ENCODE measurements at regions not wholly inside any gene's neighbourhood (a gene's known extent, or its start where the extent isn't known, plus 50 kb on each side); places are given as distances from the start of the nearest gene placed in this dataset.
"Not testable (repeated sequence)": the region's sequence is repeated elsewhere in the genome, so short reads cannot be mapped to it uniquely, and the experiment has no call there.

GRCh38 chr2:217004656-217005055 is 144.8 kb upstream of the TNP1 start:
- no peak overlapping the region for H3K27ac Mint-ChIP-seq
- H3K36me3 Mint-ChIP-seq (ENCODE audit: low read depth): no peaks in the 10 kb centered on the region
- no peak overlapping the region for H3K4me3 Mint-ChIP-seq
- H3K4me1 Mint-ChIP-seq (ENCODE audit: low read depth): no peaks in the 10 kb centered on the region
- no peaks in the 10 kb centered on the region for H3K27me3 Mint-ChIP-seq (ENCODE audit: low read depth)
- H3K9me3 Mint-ChIP-seq: no peaks in the 10 kb centered on the region

- Mint-ChIP-seq H3K27me3 (ENCODE audit: low read depth) (no peaks in the 10 kb centered on the region), H3K36me3 (ENCODE audit: low read depth) (no peaks in the 10 kb centered on the region), H3K9me3 (no peaks in the 10 kb centered on the region), H3K27ac (no peak overlapping the region), H3K4me1 (ENCODE audit: low read depth) (no peaks in the 10 kb centered on the region), H3K4me3 (no peak overlapping the region)
Observed at GRCh38 chr2:217001740-217002139, 141.9 kb upstream of the TNP1 start.

GRCh38 chr2:217000406-217000805 is 140.5 kb upstream of the TNP1 start:
- Mint-ChIP-seq H3K27ac (no peak overlapping the region), H3K36me3 (ENCODE audit: low read depth) (no peaks in the 10 kb centered on the region)

GRCh38 chr2:216996279-216996845 is 136.5 kb upstream of the TNP1 start:
- Mint-ChIP-seq H3K4me1 (ENCODE audit: low read depth) (no peaks in the 10 kb centered on the region), H3K27ac (no peak overlapping the region), H3K27me3 (ENCODE audit: low read depth) (peaks cover 7% of the 10 kb centered on the region), H3K36me3 (ENCODE audit: low read depth) (no peaks in the 10 kb centered on the region), H3K4me3 (no peak overlapping the region), H3K9me3 (no peaks in the 10 kb centered on the region)

More at GRCh38 chr2:217000406-217000805, 140.5 kb upstream of the TNP1 start:
- no peaks in the 10 kb centered on the region for H3K4me1 Mint-ChIP-seq (ENCODE audit: low read depth)
- H3K4me3 Mint-ChIP-seq: no peak overlapping the region
- H3K27me3 Mint-ChIP-seq (ENCODE audit: low read depth): no peaks in the 10 kb centered on the region
- no peaks in the 10 kb centered on the region for H3K9me3 Mint-ChIP-seq

- Mint-ChIP-seq H3K4me3 (no peak overlapping the region), H3K4me1 (ENCODE audit: low read depth) (no peaks in the 10 kb centered on the region), H3K36me3 (ENCODE audit: low read depth) (no peaks in the 10 kb centered on the region), H3K27ac (no peak overlapping the region), H3K9me3 (no peaks in the 10 kb centered on the region), H3K27me3 (ENCODE audit: low read depth) (peaks cover 12% of the 10 kb centered on the region)
Observed at GRCh38 chr2:216994353-216994854, 134.5 kb upstream of the TNP1 start.

GRCh38 chr2:216992056-216992675 is 132.3 kb upstream of the TNP1 start:
- no peak overlapping the region for H3K27ac Mint-ChIP-seq
- no peak overlapping the region for H3K4me3 Mint-ChIP-seq
- H3K27me3 Mint-ChIP-seq (ENCODE audit: low read depth): peaks cover 14% of the 10 kb centered on the region
- no peaks in the 10 kb centered on the region for H3K36me3 Mint-ChIP-seq (ENCODE audit: low read depth)
- no peaks in the 10 kb centered on the region for H3K9me3 Mint-ChIP-seq
- no peaks in the 10 kb centered on the region for H3K4me1 Mint-ChIP-seq (ENCODE audit: low read depth)

- Mint-ChIP-seq H3K4me3 (no peak overlapping the region), H3K4me1 (ENCODE audit: low read depth) (no peaks in the 10 kb centered on the region), H3K9me3 (no peaks in the 10 kb centered on the region), H3K36me3 (ENCODE audit: low read depth) (no peaks in the 10 kb centered on the region), H3K27ac (no peak overlapping the region), H3K27me3 (ENCODE audit: low read depth) (peaks cover 14% of the 10 kb centered on the region)
Observed at GRCh38 chr2:216991563-216991962, 131.7 kb upstream of the TNP1 start.

- Mint-ChIP-seq H3K27me3 (ENCODE audit: low read depth) (peaks cover 14% of the 10 kb centered on the region), H3K9me3 (no peaks in the 10 kb centered on the region), H3K27ac (no peak overlapping the region), H3K4me3 (no peak overlapping the region), H3K36me3 (ENCODE audit: low read depth) (no peaks in the 10 kb centered on the region), H3K4me1 (ENCODE audit: low read depth) (no peaks in the 10 kb centered on the region)
Observed at GRCh38 chr2:216989340-216990129, 129.7 kb upstream of the TNP1 start.

- Mint-ChIP-seq H3K27ac (no peak overlapping the region), H3K9me3 (no peaks in the 10 kb centered on the region), H3K4me3 (no peak overlapping the region), H3K27me3 (ENCODE audit: low read depth) (peaks cover 10% of the 10 kb centered on the region), H3K4me1 (ENCODE audit: low read depth) (no peaks in the 10 kb centered on the region), H3K36me3 (ENCODE audit: low read depth) (no peaks in the 10 kb centered on the region)
Observed at GRCh38 chr2:216987252-216987821, 127.5 kb upstream of the TNP1 start.

- Mint-ChIP-seq H3K36me3 (ENCODE audit: low read depth) (no peaks in the 10 kb centered on the region), H3K27me3 (ENCODE audit: low read depth) (peaks cover 12% of the 10 kb centered on the region), H3K27ac (no peak overlapping the region), H3K9me3 (no peaks in the 10 kb centered on the region), H3K4me1 (ENCODE audit: low read depth) (no peaks in the 10 kb centered on the region), H3K4me3 (no peak overlapping the region)
Observed at GRCh38 chr2:216985658-216986141, 125.8 kb upstream of the TNP1 start.

- Mint-ChIP-seq H3K4me3 (no peak overlapping the region), H3K9me3 (no peaks in the 10 kb centered on the region), H3K27ac (no peak overlapping the region), H3K36me3 (ENCODE audit: low read depth) (no peaks in the 10 kb centered on the region), H3K4me1 (ENCODE audit: low read depth) (no peaks in the 10 kb centered on the region), H3K27me3 (ENCODE audit: low read depth) (peaks cover 13% of the 10 kb centered on the region)
Observed at GRCh38 chr2:216984937-216985336, 125.1 kb upstream of the TNP1 start.

- H3K9me3 Mint-ChIP-seq; H3K36me3 Mint-ChIP-seq (ENCODE audit: low read depth); H3K4me1 Mint-ChIP-seq (ENCODE audit: low read depth); H3K27ac Mint-ChIP-seq; H3K4me3 Mint-ChIP-seq: not testable (repeated sequence)
- peaks cover 19% of the 10 kb centered on the region for H3K27me3 Mint-ChIP-seq (ENCODE audit: low read depth)
Observed at GRCh38 chr2:216981951-216982350, 122.1 kb upstream of the TNP1 start.

- H3K27me3 Mint-ChIP-seq (ENCODE audit: low read depth): peaks cover 19% of the 10 kb centered on the region
- H3K4me3 Mint-ChIP-seq; H3K4me1 Mint-ChIP-seq (ENCODE audit: low read depth); H3K27ac Mint-ChIP-seq; H3K36me3 Mint-ChIP-seq (ENCODE audit: low read depth); H3K9me3 Mint-ChIP-seq: not testable (repeated sequence)
Observed at GRCh38 chr2:216980510-216980909, 120.6 kb upstream of the TNP1 start.

GRCh38 chr2:216974321-216975302 is 114.7 kb upstream of the TNP1 start:
- H3K9me3 Mint-ChIP-seq: peaks cover 4% of the 10 kb centered on the region
- no peaks in the 10 kb centered on the region for H3K4me1 Mint-ChIP-seq (ENCODE audit: low read depth)
- H3K27me3 Mint-ChIP-seq (ENCODE audit: low read depth): peaks cover 8% of the 10 kb centered on the region
- no peak overlapping the region for H3K27ac Mint-ChIP-seq
- H3K4me3 Mint-ChIP-seq: no peak overlapping the region
- no peaks in the 10 kb centered on the region for H3K36me3 Mint-ChIP-seq (ENCODE audit: low read depth)

Measured in T-helper 1 cell treated with Interleukin-12 subunit alpha and Interleukin-12 subunit beta and Interleukin-4 antibody, amounts not matched to agents 30 μg/mL and 1 μg/mL, for 36 hours (primary cell).